ENCODE measurements at regions not wholly inside any gene's neighbourhood (a gene's known extent, or its start where the extent isn't known, plus 50 kb on each side); places are given as distances from the start of the nearest gene placed in this dataset.

DNA sequence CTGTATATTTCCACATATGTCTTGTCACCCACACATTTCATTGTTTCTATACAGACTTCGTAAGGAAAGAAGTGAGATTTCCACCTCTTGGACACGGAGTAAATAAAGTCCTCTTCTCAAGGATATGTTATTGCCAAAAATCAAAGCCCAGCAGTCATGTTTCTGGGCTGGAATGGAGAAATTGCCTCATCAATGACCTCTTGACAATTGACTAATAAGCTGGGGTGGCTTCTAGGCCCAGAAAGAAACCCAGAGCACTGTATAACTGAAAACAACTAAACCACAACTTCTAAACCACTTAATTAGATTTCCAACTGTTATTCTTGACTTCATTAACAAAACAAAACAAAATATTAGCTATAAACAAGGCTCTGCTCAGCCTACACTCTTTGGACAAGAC, 56.4 kb upstream of the SLC24A5 start:
- DNase-seq (ENCODE audit: low spot score) (no peak), ATAC-seq (ENCODE audit: insufficient number of reproducible peaks, low FRiP score, low read depth) (no peak)

DNA sequence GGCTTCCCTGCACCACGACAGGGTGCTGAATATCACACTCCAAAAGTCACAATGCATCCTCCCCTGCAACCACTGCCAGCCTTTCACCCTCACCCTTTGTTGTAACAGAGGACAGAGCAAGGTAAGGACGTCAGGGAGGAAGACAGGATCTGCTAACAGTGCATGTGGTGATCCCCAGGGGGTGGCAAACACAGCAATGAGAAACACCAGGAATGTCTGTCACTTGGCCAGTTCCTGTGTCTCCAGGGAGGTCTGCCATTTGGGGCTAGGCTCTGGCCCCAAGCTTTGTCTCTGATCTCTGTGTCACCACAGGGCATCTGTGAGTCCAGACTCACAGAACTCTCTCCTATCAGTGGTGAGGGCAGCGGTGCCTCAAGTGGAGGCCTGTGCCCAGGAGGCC, 54.3 kb upstream of the SLC24A5 start:
- H3K4me3 ChIP-seq: no peak overlapping the region
- TF ChIP-seq CTCF (IDR thresholded peaks at IDR 0.05): no peak
- DNase-seq (ENCODE audit: low spot score) (no peak), ATAC-seq (ENCODE audit: insufficient number of reproducible peaks, low FRiP score, low read depth) (no peak)
- no peak overlapping the region for H3K27ac ChIP-seq
- no peaks in the 10 kb centered on the region for H3K27me3 ChIP-seq (replicated peaks; ENCODE audit: insufficient read depth)
- H3K9me3 ChIP-seq: no peaks in the 10 kb centered on the region
- no peaks in the 10 kb centered on the region for H3K36me3 ChIP-seq
- H3K4me1 ChIP-seq (ENCODE audit: control insufficient read depth in 1 of 2, low read depth in 2 of 2): peaks cover 3 to 35% of the 10 kb centered on the region in 2 donors

More for the DNA sequence above, 56.4 kb upstream of the SLC24A5 start:
- no peak overlapping the region for H3K4me3 ChIP-seq
- H3K27me3 ChIP-seq (replicated peaks; ENCODE audit: insufficient read depth): no peaks in the 10 kb centered on the region
- no peaks in the 10 kb centered on the region for H3K36me3 ChIP-seq
- H3K9me3 ChIP-seq: no peaks in the 10 kb centered on the region
- no peak overlapping the region for H3K27ac ChIP-seq
- peaks cover 10 to 45% of the 10 kb centered on the region in 2 donors for H3K4me1 ChIP-seq (ENCODE audit: control insufficient read depth in 1 of 2, low read depth in 2 of 2)
- no peak for TF ChIP-seq CTCF (IDR thresholded peaks at IDR 0.05)

Measured in thoracic aorta (tissue), 2 donors.